AG08395 (cell line): ENCODE measurements at regions not wholly inside any gene's neighbourhood (a gene's known extent, or its start where the extent isn't known, plus 50 kb on each side); places are given as distances from the start of the nearest gene placed in this dataset.

Source experiments
- DNase-seq: peaks from one replicate; pipeline ENCODE4 v3.0.0; 2012; ENCODE audit warnings: mixed read lengths, low spot score

DNA sequence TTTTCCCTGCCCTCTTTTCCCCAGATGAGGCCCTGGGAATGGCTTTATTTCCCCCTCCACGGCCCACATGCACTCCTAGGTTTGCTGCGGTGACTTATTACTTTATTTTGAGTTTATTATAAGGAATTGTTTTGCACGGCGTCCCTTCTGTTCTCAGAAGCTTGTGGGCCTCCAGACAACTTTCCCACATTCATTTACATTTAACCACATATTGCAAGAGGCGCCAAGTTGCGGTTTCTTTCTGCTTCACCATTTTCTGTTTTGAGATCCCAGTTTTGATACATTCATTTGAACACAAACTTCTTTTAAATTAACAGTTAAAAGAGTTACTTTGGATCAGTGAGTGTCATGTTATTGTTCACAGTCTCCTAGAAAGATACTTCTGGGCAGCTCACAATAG, 532.5 kb upstream of the MGMT start:
- DNase-seq, result no peak

DNA sequence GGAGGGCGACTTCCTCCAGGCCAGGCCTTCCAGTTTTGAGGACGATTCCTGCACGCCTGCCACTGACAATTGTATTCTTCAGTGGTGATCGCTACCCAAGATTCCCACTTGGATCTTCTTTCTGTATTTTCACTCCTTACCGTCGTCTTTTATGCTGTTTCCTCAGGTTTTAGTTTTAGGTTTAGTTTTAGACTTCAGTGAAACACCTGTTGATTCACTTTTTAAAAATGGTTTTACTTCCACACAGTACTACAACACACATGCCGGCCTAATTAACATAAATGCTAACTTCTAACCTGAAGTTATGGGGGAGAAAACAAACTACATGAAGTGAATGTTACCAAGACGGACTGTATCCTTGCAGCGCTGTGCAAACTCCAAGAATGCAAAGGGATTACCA, 530.6 kb upstream of the MGMT start:
- no peak for DNase-seq

DNA sequence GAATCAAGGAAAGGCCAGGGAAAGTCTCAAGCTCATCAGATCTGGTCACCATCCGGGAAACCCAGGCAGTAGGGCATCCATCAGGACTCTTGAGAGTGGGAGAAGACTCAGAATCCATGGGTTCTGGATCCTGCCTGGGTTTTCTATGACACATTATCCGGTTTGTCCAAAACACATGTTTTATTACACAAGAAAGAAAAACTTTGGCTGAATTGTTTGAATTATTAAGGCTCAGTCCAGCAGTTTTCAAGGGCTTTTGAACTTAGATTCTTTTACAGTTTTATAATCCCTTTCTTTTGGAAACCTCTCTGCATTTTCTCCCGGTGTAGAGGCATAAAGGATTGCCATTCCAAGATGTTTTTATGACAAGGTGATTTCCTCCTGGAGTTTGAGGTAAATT, 528.5 kb upstream of the MGMT start:
- DNase-seq, result no peak

DNA sequence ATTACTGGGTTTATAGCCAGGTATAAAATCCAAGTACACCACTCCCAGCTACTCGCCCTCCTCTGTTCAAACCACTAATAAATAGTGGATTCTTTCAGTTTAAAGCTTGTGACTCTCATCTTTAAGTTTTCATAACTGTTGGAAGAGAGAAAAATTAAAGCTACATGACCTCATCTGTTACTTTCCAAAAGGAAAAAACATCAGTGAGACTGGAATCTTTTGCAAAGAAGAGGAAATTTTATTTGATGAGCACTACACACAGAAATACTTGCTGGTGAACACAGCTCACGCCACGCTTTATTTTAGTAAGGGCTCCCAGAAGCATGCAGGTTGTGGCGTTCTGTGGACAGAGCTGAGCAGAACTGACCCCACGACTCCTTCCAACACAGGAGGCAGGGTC, 527.0 kb upstream of the MGMT start:
- DNase-seq, result no peak

DNA sequence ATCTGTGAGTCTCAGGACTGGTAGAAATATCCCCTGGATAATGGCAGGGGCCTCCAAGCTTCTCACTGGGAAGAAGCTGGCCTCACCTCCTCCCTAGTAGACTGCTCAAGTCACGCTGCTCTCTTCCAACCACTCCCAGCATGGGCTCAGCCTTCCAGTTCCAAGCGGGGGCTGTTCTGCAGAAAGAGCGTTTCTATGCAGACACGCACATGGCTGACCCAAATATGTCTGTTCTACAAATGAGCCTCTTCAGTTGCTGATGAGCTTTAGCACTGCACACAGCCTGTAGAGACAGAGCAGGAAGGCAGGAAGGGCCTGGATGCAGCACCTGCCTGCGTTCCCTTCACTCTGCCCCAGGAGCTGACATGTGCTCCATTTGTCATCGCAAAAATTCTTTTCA, 523.9 kb upstream of the MGMT start:
- no peak for DNase-seq

DNA sequence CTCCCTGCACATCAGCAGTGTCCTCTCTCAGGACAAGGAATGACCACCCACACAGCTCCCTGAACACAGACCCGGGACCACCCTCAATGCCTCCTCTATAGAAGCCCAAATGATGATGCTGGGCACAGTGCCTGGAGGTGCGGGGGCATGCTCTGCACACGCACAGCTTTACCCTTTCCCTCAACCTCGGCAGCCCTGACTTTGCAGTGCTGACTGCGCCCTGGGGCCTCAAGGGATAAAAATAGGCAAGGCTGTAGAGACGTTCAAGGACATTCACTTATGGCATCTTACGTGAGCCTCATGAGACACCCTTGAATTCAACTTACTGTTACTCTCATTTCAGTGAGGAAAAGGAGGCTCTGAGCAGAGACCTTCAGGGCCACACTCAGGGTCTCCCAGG, 521.6 kb upstream of the MGMT start:
- DNase-seq, result no peak

DNA sequence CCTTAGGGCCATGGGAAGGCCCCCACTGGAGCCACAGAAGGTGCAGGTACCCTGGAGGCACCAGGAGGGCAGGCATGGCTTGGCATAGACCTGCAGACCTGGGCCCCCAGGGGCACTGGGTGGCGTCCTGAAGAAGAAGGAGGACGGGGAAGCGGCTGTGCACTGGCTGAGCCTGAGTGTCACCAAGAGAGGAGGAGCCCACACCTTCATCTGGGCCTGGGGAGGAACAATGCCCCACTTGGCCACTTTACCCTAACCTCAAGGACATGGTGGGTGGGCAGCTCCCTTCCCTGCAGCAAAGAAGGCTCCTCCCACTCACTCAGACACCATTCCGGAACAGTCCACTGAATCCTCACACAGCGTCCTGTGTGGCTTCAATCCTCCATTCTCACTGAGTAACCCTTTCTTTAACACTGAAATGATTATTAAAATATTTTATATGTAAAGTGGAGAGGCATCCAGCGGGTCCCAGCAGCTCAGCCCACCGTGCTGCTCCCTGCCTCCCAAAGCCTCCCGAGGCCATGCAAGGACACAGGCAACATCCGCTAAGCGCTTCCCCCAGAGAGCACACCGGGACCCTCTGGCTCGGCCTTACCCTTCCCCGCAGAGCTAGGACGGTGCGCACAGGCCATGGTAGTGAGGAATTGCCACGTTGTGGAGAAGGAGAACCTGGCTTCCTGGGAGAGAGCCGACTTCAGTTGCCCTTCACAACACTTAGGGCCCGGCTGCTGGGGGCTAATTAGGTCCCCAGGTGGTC, 516.7 kb upstream of the MGMT start:
- no peak for DNase-seq

DNA sequence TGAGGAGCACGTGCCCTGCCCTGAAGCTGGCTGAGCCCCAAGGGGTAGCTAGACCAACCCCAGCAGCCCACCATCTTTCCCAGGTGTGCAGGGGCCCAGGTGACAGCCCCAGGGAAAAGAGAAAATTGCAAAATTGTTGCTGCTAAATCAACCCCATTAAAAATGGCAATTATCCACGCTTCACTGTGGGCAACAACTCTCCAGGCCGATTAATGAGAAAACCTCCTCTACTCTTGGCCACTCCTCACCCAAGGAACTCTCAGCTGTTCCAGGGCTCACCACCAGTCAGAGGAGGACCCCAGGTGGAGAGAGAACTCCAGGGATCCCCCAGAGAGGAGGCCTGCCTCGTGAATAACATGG, 516.1 kb upstream of the MGMT start:
- DNase-seq, result no peak

DNA sequence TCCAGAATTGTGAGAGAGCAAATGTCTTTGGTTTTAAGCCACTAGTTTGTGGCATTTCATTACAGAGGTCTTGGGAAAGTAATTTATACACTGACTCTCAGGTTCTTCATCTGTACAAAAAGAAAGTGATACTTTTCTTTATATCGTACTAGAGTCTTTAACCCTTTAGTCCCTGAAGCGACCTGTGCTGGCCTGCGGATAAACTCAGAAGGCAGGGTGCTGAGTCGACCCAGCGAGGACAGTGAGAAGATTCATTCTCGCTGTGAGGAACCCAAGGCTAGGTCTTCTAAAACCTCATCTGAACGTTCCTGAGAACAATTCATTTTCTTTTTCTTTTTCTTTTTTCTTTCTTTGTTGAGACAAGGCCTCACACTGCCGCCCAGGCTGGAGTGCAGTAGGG, 514.2 kb upstream of the MGMT start:
- DNase-seq, result no peak

DNA sequence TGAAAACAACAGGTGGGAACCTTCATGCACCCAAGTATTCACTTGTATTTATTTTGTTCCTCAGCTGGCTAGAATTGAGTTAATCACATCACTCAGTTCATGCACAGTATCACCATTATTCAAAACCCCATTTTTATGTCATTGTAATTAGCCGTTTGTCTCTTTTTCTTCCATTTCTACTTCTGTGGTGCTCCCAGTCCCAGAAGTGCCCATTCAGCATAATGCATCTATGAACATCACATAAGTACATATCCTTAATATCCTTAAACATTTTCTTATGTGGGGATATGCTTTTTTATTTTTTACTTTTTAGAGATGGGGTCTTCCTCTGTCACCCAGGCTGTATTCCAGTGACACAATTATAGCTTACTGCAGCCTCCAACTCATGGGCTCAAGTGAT, 510.9 kb upstream of the MGMT start:
- DNase-seq, result no peak

DNA sequence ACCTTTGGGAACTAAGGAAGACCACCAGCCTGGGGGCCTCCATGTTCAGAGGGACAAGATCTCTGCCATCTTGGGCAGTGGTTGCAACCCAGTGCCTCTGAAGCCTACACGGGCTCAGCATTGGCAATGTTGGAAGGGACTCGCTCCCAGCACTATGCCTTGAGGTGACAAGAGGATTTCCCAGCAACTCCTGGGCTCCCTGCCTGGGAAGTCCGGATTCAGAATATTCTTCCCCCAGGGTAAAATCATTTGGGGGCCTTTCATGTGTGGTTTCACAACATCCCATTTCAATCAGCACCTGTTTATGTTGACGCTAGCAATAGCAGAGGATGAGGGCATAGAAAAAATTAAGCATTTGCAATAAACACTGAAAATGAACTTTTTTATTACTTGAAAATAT, 509.8 kb upstream of the MGMT start:
- DNase-seq, result no peak

DNA sequence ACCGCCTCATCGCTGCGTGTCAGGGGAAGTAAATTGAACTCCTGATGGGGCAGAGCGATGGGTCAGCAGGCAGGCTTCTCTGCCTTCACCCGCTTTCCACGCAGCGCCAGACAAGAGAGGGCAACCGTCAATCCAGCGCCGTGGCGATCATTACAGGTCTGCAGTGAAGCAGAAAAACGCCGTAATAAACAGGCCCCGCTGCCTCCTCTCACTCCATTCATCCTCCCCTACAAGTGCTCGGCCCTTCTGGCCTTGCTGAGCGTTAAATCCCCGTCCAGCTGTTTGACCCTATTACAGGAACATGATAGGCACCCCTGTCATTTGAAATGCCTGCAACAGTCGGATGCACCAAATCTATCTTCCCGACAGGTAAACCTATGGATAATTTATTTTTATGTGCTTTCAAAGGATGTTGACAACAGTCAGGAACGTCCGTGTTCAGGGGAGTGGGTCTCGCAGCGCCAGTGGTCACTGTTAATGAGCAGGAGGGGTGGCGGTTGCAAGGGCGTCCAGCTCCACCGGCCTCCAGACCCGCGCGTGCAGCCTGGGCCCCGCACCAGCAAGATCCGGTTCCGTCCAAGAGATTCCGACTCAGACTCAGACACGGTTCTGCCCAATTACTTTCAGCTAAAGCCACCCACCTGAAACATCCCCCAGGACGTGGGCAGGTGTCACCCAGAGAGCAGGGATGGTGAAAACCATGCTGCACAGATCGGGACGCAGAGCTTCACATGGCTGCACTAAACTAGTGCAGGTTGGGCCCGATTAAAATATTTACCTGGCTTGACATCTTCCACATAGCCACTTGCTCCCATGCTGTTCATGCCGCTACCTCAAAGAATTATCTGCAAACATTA, 508.0 kb upstream of the MGMT start:
- no peak for DNase-seq

DNA sequence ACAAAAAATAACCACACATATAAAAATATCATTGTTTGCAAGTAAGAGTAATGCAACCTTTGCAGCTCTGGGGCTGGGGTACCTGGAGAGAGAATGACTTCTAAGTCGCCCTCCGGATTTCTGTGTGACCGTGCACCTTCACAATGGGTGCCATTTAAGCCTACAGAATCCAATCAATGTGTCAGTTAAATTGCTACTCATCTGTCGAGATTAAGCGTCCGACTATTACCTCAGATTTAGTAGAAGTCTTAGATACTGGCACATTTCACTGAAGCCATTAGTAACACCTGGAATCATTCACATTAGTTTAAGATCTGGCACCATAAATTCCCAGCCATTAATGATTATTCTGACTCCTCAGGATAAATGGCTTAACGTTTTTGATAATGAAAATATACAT, 507.3 kb upstream of the MGMT start:
- DNase-seq, result no peak

DNA sequence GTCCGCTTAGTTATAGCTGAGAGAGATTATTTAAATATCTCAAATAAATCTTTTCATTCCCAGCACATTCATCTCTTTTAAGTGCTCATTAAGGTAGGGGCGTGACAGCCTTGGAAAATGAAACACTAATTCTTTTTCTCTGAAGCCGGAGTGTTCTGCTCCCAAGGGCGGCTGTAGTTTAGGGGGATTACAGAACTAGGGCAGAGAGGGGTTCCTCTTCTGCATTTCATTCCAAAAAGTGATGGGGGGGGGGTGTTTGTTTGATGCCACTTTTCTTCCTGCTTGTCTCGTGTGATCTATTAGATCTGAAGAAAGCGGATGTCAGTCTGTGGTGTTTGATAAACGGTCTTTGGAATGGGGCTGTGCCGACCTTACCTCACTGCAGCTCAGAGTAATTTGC, 506.5 kb upstream of the MGMT start:
- DNase-seq, result no peak

DNA sequence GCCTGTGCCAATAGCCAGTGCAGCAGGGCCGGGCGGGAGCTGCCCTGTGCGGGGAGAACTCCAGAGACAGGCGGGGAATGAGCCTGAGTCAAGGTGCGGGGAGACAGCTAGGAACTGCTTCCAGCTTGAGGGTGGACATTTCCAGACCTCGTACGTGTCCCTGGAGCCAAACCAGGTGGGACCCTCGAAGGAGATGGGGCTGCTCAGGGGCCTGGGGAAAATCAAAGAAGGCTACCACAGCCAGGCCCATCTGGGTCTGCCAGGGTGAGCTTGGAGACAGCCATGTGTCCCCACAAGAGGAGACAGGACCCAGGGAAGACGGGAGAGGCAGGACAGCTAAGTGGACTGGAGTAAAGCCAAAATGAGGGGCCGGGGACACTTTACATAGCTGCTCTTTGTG, 504.9 kb upstream of the MGMT start:
- no peak for DNase-seq

DNA sequence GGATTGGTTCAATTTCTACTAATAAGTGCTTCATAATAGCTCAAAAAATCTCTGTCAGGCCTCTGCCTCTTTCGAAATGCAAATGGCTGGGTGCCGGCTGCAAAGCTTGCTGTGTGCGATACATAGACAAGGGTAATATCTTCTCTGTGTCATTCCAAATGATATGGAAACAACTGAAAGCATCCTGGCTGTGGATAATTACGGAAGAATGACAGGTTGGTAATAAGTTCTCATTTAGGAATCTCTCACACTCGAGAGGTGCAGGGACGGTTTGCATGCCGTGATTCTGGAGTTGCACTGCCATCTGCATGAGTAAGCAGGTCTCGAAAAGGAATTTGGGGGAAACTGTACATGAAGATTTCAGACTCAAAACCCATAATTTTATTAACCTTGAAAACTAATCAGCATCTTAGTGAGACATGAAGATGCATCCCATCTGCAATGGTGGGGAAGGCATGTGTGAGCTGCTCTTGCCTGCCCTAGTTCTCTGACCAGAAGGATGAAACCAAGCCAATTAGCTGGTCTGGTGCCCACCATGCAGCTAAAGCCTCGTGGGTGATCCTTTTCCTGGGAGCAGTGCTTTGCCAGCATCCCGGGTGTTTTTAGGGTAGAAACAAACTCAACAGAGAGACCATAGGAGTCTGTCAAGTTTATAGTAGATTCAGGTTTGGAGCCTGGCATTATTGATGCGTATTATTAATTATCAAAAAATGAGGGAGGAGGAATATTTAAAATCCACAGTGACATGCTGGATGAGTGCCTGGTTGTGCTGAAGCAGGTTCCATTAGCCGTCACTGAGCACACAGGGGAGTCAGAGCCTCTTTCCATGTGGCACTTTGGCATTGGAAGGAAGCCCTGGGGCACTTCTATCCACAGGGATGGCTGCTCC, 503.6 kb upstream of the MGMT start:
- no peak for DNase-seq

DNA sequence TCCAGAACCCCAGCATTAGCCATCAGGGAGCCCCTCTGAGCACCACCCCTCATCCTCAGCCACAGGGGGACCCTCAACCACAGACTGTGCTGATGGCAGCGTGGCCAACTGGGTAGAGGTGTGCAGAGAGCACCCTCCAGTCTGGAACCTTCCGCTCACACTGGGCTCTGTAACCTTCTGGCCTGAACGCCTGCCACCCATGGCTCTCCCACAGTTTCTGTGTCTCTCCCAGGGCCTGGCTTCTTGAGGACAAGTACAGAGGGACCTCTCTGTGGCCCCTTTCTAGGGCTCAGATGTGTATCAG, 503.0 kb upstream of the MGMT start:
- DNase-seq, result no peak

DNA sequence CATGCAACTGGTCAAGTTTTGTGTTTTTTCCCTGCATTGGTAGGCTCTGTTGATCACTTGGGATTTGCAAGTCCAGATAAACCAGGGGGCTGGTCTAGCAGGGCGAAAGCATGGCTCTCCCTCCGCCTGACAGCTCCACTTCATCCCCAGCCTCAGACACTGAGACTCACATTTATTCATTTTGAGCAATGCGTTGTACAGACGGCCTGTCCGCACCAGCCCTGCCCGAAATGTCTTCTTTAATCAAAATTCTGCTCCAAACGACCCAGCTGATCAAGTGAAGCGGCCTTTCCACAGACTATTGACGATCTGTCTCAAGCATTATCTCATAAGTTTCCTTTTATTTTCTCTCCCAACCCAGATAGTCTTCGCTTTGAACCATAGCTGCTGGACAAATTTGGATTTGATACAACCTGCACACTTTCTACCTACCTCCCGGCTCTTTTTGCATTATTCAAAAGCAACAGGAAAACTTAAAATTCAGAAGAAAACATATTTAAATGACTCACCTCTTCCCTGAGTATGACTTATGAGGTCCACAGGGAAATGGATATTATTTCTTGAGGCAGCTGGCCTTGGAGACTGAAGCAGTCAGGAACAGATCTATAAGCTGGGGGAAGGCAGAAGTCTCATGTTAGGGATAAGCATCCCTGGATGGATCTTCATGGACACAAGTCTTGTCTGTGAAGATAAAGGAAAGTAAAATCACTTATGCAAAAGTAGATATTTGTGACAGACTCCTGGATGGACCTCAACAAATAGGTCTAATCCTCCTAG, 498.9 kb upstream of the MGMT start:
- no peak for DNase-seq

DNA sequence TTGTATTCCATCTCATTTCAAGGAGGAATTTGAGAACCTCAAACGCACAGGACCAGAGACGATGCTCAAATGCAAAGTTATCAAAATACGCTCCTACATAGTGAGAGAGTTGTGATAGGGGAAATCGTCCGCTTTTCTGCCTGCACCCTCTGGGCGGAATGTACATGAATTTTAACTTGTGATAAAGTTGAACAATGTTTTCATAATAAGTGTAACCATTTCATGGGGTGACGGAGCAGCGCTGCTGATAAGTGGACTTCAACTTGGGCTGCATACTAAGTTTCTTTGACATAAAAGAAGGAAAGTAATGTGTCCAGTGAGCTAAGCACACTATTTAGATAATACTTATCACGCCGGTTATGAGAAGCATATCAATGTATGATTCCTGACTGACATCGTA, 497.5 kb upstream of the MGMT start:
- no peak for DNase-seq

DNA sequence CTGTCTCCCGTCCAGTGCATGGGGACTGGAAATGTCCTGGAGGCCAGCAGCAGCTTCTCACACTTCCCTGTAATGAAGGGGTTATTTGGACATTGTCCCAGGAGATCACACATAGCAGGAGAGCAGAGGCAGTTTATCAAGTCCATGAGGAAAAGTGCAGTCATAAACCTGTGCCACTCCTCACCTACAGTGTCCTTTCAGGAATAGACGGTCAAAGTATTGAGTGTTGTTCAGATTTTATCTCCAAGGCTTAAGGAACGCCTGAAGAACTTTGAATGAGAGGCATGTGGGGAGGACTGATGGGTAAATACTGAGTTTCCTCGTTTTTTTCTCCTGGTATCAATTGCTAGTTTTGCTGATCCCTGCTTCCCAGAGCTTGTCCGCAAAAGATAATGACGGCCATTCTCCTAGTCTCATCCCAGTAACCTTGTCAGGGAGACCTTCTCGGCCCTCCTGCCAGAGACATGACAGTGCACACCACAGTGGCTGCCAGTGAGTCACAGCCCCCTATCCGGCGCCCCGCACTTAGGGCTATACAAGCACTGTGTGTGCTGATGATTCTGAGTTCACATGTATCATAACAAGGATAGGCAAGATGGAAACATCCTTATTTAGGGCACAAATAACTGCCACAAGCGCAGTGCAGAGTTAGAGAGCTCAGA, 495.5 kb upstream of the MGMT start:
- DNase-seq, result no peak

DNA sequence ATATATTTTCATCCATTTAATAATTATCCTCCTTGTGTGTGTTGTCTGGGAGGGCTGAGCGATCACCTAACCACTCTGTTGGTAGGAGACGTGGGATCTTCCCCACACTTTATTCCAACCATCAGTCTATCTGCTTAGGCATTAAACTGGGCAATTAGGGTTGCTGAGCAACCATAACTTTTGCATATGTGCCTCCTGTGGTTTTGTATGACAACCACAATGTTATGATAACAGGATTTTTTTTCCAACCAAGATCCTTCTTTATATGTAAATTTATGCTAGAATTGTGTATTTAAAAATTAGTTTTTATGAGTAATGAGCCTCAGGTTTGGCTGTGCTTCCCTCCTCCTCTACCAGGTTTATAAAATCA, 495.0 kb upstream of the MGMT start:
- no peak for DNase-seq

DNA sequence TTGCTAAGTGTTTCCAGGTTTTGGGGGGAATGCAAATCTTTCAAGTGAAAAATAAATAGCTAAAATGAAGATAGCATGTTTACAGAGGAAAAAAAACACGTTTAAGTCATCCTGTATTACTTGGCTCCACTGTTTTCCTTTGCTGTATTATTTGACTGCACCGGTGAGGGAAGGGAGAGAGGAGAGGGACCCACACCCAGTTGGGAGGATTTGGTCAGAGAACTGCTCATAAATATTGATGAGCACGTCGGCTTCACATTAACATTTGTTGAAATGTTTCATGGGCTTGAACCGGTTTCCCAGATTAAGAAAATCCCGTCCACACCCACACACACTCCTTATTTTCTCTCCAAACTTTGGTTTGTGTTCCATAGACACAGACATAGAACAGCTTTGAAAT, 493.8 kb upstream of the MGMT start:
- DNase-seq, result no peak
